ENCODE measurements at regions not wholly inside any gene's neighbourhood (a gene's known extent, or its start where the extent isn't known, plus 50 kb on each side); places are given as distances from the start of the nearest gene placed in this dataset.

DNA sequence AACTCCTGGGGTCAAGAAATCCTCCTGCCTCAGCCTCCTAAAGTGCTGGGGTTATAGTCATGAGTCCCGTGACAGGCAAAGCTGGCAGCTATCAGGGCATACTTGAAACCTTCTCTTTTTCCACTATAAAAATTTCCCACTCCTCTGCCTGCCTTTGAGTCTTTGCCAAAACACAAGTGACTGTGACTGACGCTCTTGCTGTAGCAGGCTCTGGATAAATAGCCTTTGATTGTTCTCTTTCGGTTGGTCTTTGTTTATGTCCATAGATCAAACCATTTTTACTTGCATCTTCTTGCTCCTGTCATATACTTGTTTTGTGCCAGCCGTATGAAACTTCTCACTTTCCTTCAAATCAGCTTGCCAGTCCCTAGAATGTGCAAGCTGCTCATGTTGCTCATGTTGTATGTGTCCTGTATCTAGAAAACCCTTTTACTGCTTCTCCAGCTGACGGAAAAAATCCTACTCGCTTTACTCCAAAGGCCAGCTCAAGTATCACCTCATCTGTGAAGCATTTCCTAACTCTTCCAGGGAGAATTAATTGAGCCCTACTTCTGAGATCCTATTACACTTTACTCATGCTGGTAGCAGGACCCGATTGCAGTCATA, 73.1 kb downstream of the RESF1 start:
- H3K9ac ChIP-seq (ENCODE audit: low read length), result no peak overlapping the region
- no peak overlapping the region for H3K27ac ChIP-seq (ENCODE audit: low read length)
- no peak for TF ChIP-seq CTCF (IDR thresholded peaks at IDR 0.05; ENCODE audit: low read depth, low read length)
- TF ChIP-seq EZH2phosphoT487 (IDR thresholded peaks at IDR 0.05; ENCODE audit: low read depth), result no peak
- H3K79me2 ChIP-seq (ENCODE audit: low read length), result no peaks in the 10 kb centered on the region
- no peak overlapping the region for H2AFZ ChIP-seq (ENCODE audit: low read depth, low read length)
- H3K27me3 ChIP-seq (ENCODE audit: low read depth, low read length), result no peaks in the 10 kb centered on the region; the same call in 1 of the 2 replicates
- no peaks in the 10 kb centered on the region for H3K9me3 ChIP-seq (ENCODE audit: insufficient read depth, low read length)
- no peak overlapping the region for H3K4me3 ChIP-seq (ENCODE audit: low read length)
- no peaks in the 10 kb centered on the region for H3K36me3 ChIP-seq (replicated peaks; ENCODE audit: low read depth, low read length)
- H3K4me2 ChIP-seq (ENCODE audit: low read length), result no peak overlapping the region
- no peaks in the 10 kb centered on the region for H4K20me1 ChIP-seq (ENCODE audit: insufficient read depth, low read length)
- peaks cover 15% of the 10 kb centered on the region for H3K4me1 ChIP-seq (ENCODE audit: low read length)

DNA sequence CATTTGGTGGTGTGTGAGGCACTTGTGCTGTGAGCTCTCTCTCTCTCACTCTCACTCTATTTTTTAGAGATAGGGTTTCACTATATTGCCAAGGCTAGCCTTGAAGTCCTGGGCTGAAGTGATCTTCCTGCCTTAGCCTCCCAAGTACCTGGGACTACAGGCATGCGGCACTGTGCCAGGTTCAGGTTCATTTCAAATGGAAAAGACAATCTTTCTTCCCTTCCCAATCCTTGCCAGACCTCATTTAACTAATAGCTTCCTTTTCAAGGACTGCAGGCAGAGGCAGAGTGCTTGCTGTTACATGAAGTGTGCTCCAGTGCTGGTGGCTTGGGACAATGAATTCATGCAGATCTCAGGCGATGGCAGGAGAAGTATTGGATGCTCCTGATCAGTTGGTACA, 73.2 kb upstream of the BICD1 start:
- no peak overlapping the region for H3K27ac ChIP-seq (ENCODE audit: low read length)
- no peaks in the 10 kb centered on the region; the same call in 1 of the 2 replicates for H3K27me3 ChIP-seq (ENCODE audit: low read depth, low read length)
- no peak overlapping the region for H3K4me3 ChIP-seq (ENCODE audit: low read length)
- no peak overlapping the region for H2AFZ ChIP-seq (ENCODE audit: low read depth, low read length)
- no peaks in the 10 kb centered on the region for H3K79me2 ChIP-seq (ENCODE audit: low read length)
- no peaks in the 10 kb centered on the region for H4K20me1 ChIP-seq (ENCODE audit: insufficient read depth, low read length)
- peaks cover 5% of the 10 kb centered on the region; the same call in 1 of the 2 replicates for H3K4me1 ChIP-seq (ENCODE audit: low read length)
- no peak overlapping the region for H3K9ac ChIP-seq (ENCODE audit: low read length)
- H3K9me3 ChIP-seq (ENCODE audit: insufficient read depth, low read length), result no peaks in the 10 kb centered on the region
- TF ChIP-seq CTCF (IDR thresholded peaks at IDR 0.05; ENCODE audit: low read depth, low read length) (no peak), EZH2phosphoT487 (IDR thresholded peaks at IDR 0.05; ENCODE audit: low read depth) (no peak)
- no peak overlapping the region for H3K4me2 ChIP-seq (ENCODE audit: low read length)
- H3K36me3 ChIP-seq (replicated peaks; ENCODE audit: low read depth, low read length), result no peaks in the 10 kb centered on the region

GRCh38 chr12:32034045-32034444, 72.6 kb upstream of the BICD1 start:
- TF ChIP-seq EZH2phosphoT487 (IDR thresholded peaks at IDR 0.05; ENCODE audit: low read depth), result no peak
- TF ChIP-seq CTCF (IDR thresholded peaks at IDR 0.05; ENCODE audit: low read depth, low read length), result no peak
- H3K79me2 ChIP-seq (ENCODE audit: low read length), result no peaks in the 10 kb centered on the region
- no peak overlapping the region for H3K4me3 ChIP-seq (ENCODE audit: low read length)
- no peak overlapping the region for H3K9ac ChIP-seq (ENCODE audit: low read length)
- H3K4me1 ChIP-seq (ENCODE audit: low read length), result peaks cover 4% of the 10 kb centered on the region; the same call in 1 of the 2 replicates
- no peak overlapping the region for H2AFZ ChIP-seq (ENCODE audit: low read depth, low read length)
- H3K9me3 ChIP-seq (ENCODE audit: insufficient read depth, low read length), result no peaks in the 10 kb centered on the region
- H3K27me3 ChIP-seq (ENCODE audit: low read depth, low read length), result no peaks in the 10 kb centered on the region; the same call in 1 of the 2 replicates
- H3K4me2 ChIP-seq (ENCODE audit: low read length), result no peak overlapping the region
- no peaks in the 10 kb centered on the region for H3K36me3 ChIP-seq (replicated peaks; ENCODE audit: low read depth, low read length)
- no peak overlapping the region for H3K27ac ChIP-seq (ENCODE audit: low read length)
- H4K20me1 ChIP-seq (ENCODE audit: insufficient read depth, low read length), result no peaks in the 10 kb centered on the region

DNA sequence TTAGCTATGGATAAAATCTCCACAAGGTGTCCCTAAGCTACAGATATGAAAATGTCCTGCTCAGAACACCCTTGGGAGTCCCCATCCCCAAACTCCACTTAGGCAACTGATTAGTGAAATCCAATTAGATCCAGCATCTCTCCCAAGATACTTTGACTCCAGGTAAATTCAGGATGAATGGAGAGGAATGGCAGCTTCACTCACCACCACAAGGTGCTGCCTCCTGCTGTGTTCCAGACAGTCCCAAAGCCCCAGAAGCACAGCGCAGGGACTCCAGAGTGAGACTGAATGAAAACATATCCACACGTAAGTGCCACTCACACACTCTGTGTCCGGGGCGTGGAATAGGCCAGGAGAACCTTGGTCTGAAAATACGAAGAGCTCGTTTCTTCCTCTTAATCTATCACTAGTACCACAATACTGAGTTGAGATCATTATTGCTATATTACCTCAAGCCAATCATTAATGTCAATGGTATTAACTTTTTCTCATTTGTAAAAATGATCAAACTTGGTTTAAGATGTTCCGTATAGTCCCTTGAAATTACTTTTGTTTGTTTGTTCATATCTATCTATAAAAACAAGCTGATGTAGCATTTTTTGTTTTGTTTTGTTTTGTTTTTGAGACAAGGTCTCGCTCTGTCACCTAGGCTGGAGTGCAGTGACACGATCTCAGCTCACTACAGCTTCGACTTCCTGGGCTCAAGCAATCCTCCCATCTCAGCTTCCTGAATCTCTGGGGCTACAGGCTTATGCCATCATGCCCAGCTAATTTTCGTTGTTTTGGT, 70.0 kb upstream of the BICD1 start:
- H3K4me1 ChIP-seq (ENCODE audit: low read length), result no peaks in the 10 kb centered on the region

More for the DNA sequence above, 70.0 kb upstream of the BICD1 start:
- Histone ChIP-seq H4K20me1 (ENCODE audit: insufficient read depth, low read length) (no peaks in the 10 kb centered on the region), H3K27ac (ENCODE audit: low read length) (no peak overlapping the region), H3K36me3 (replicated peaks; ENCODE audit: low read depth, low read length) (no peaks in the 10 kb centered on the region), H3K27me3 (ENCODE audit: low read depth, low read length) (no peaks in the 10 kb centered on the region), H3K4me3 (ENCODE audit: low read length) (no peak overlapping the region), H3K4me2 (ENCODE audit: low read length) (no peak overlapping the region), H3K9ac (ENCODE audit: low read length) (no peak overlapping the region), H3K79me2 (ENCODE audit: low read length) (no peaks in the 10 kb centered on the region), H2AFZ (ENCODE audit: low read depth, low read length) (no peak overlapping the region), H3K9me3 (ENCODE audit: insufficient read depth, low read length) (no peaks in the 10 kb centered on the region)
- TF ChIP-seq EZH2phosphoT487 (IDR thresholded peaks at IDR 0.05; ENCODE audit: low read depth) (no peak), CTCF (IDR thresholded peaks at IDR 0.05; ENCODE audit: low read depth, low read length) (no peak)

All from OCI-LY3 (cell line).